Activated CD8-positive, alpha-beta T cell treated with anti-CD3 and anti-CD28 coated beads, Interleukin-2, amount 10 ng/mL, durations not matched to agents 7 days and 5 days (primary cell): ENCODE measurements at regions not wholly inside any gene's neighbourhood (a gene's known extent, or its start where the extent isn't known, plus 50 kb on each side); places are given as distances from the start of the nearest gene placed in this dataset.

Source experiments
- ATAC-seq: fragments of 150-1000 bp; cut with Tn5 transposase; one replicate; pipeline ENCODE4 v1.10.0; 2021; ENCODE audit warnings: moderate library complexity
- CTCF ChIA-PET: fragments of 350-600 bp; sonication (Branson Sonifier 250); formaldehyde crosslinking; loops from one replicate; lab custom pipeline; 2021; ENCODE audit warnings: antibody characterized with exemption; lab: Charles Lee
- POLR2A ChIA-PET: fragments of 350-600 bp; sonication (Branson Sonifier 250); formaldehyde crosslinking; loops from one replicate; lab custom pipeline; 2021; ENCODE audit warnings: antibody characterized with exemption; lab: Charles Lee
- DNase-seq: peaks from one replicate; pipeline ENCODE4 v3.0.0-alpha.2; 2020
- H3K27ac Mint-ChIP-seq: one replicate; pipeline ENCODE4 v1.8.0; 2021; ENCODE audit warnings: mild to moderate bottlenecking, mixed read lengths
- H3K27me3 Mint-ChIP-seq: one replicate; pipeline ENCODE4 v1.8.0; 2021; ENCODE audit warnings: low read depth, mixed read lengths
- H3K36me3 Mint-ChIP-seq: one replicate; pipeline ENCODE4 v1.8.0; 2021; ENCODE audit warnings: low read depth, mixed read lengths
- H3K4me1 Mint-ChIP-seq: one replicate; pipeline ENCODE4 v1.8.0; 2021; ENCODE audit warnings: low read depth, mixed read lengths
- H3K4me3 Mint-ChIP-seq: one replicate; pipeline ENCODE4 v1.8.0; 2021; ENCODE audit warnings: mild to moderate bottlenecking, mixed read lengths
- H3K9me3 Mint-ChIP-seq: one replicate; pipeline ENCODE4 v1.8.0; 2022; ENCODE audit warnings: mixed read lengths; ENCODE audit not compliant: insufficient read depth

DNA sequence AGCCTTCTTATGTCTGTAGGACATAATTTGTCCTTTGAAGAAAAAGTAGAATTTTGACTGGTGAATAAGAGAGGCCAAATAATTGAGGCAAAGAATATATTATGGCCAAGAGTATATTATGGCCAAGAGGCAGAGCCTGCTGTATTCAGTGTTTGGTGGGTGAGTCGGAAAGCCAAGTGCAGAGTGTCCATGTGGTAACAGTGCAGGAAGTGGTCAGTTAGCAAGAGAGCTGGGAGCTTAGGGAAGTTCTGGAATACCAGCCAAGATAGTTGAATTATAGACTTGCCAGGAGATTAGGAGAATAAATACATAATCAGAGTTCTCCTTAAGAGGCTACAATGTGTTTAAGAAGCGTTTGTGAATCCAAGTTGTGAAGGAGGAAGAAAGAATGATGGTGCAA is 131.5 kb upstream of the LMO4 start:
- ChIA-PET CTCF (no interaction called here), POLR2A (no interaction called here)
- Mint-ChIP-seq H3K4me3 (no peak overlapping the region), H3K27me3 (peaks cover 22% of the 10 kb centered on the region), H3K9me3 (peaks cover 10% of the 10 kb centered on the region), H3K4me1 (no peaks in the 10 kb centered on the region), H3K36me3 (no peaks in the 10 kb centered on the region), H3K27ac (no peak overlapping the region)
- DNase-seq (no peak), ATAC-seq (no peak)

GRCh38 chr1:87197641-87198040 is 131.0 kb upstream of the LMO4 start:
- CTCF ChIA-PET = no interaction called here
- POLR2A ChIA-PET = no interaction called here
- H3K36me3 Mint-ChIP-seq = no peaks in the 10 kb centered on the region
- H3K27ac Mint-ChIP-seq = no peak overlapping the region
- peaks cover 3% of the 10 kb centered on the region for H3K4me1 Mint-ChIP-seq
- H3K9me3 Mint-ChIP-seq = peaks cover 10% of the 10 kb centered on the region
- ATAC-seq (no peak), DNase-seq (no peak)
- peaks cover 25% of the 10 kb centered on the region for H3K27me3 Mint-ChIP-seq
- H3K4me3 Mint-ChIP-seq = no peak overlapping the region

- no peaks in the 10 kb centered on the region for H3K9me3 Mint-ChIP-seq
- peaks cover 7% of the 10 kb centered on the region for H3K4me1 Mint-ChIP-seq
- DNase-seq (no peak), ATAC-seq (no peak)
- H3K4me3 Mint-ChIP-seq = no peak overlapping the region
- H3K36me3 Mint-ChIP-seq = no peaks in the 10 kb centered on the region
- H3K27me3 Mint-ChIP-seq = peaks cover 39% of the 10 kb centered on the region
- ChIA-PET CTCF (no interaction called here), POLR2A (no interaction called here)
- no peak overlapping the region for H3K27ac Mint-ChIP-seq
Measured at GRCh38 chr1:87200875-87201638, 127.6 kb upstream of the LMO4 start.

GRCh38 chr1:87201768-87202167 is 126.9 kb upstream of the LMO4 start:
- POLR2A ChIA-PET = no interaction called here
- Mint-ChIP-seq H3K27ac (no peak overlapping the region), H3K9me3 (no peaks in the 10 kb centered on the region), H3K36me3 (no peaks in the 10 kb centered on the region), H3K4me3 (no peak overlapping the region), H3K27me3 (peaks cover 42% of the 10 kb centered on the region), H3K4me1 (peaks cover 7% of the 10 kb centered on the region)
- CTCF ChIA-PET = no interaction called here
- DNase-seq (no peak), ATAC-seq (no peak)

- Mint-ChIP-seq H3K4me3 (peak overlapping the region; percentile 1), H3K27ac (no peak overlapping the region), H3K9me3 (no peaks in the 10 kb centered on the region), H3K4me1 (peaks cover 7% of the 10 kb centered on the region), H3K27me3 (peaks cover 48% of the 10 kb centered on the region), H3K36me3 (no peaks in the 10 kb centered on the region)
- DNase-seq (no peak), ATAC-seq (no peak)
- CTCF ChIA-PET = no interaction called here
- POLR2A ChIA-PET = no interaction called here
Measured at GRCh38 chr1:87202451-87202850, 126.2 kb upstream of the LMO4 start.

GRCh38 chr1:87202922-87203655 is 125.6 kb upstream of the LMO4 start:
- DNase-seq (no peak), ATAC-seq (no peak)
- Mint-ChIP-seq H3K4me1 (peaks cover 7% of the 10 kb centered on the region), H3K9me3 (no peaks in the 10 kb centered on the region), H3K36me3 (no peaks in the 10 kb centered on the region), H3K27ac (no peak overlapping the region), H3K27me3 (peaks cover 48% of the 10 kb centered on the region), H3K4me3 (peak overlapping the region; percentile 1)
- ChIA-PET POLR2A (no interaction called here), CTCF (no interaction called here)

DNA sequence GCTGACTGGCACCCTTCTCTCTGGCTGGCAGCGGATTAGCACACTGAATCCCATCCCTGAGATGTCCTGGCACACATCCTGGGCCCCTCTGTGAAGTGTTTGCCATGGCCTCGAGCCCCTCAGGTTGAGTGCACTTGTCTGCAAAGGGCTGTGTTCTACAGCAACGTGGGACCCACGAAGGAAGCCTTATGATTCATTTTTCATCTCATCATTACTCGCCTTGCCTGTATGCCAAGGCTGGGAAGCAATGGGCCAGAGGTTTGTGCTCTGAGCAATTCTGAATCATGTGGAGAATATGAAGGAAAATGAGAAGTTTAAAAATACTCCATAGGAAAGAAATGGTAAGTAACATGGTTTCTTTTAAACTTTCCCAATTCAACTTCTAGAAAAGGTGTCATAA is 124.8 kb upstream of the LMO4 start:
- Mint-ChIP-seq H3K27me3 (peaks cover 48% of the 10 kb centered on the region), H3K4me3 (no peak overlapping the region), H3K27ac (no peak overlapping the region), H3K36me3 (no peaks in the 10 kb centered on the region), H3K4me1 (peaks cover 7% of the 10 kb centered on the region), H3K9me3 (no peaks in the 10 kb centered on the region)
- ATAC-seq (no peak), DNase-seq (no peak)
- ChIA-PET POLR2A (no interaction called here), CTCF (no interaction called here)

DNA sequence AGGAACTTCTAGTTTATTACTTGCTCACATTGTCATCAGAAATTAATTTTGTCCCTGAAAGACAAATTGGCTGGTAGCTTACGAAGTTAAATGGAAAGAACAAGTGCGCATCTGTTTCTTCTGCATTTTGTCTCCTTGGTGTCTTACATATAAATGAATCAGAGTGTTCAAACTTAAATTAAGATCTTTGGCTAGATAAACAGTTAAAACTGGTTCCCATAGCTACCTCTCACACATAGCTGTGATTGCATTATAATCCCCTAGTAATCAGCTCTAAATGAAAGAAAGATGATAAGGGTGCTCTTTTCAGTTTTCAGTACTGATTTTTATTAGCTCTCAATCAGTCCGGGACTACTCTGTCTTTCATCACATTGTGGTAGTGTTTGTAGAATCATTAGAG is 124.2 kb upstream of the LMO4 start:
- Mint-ChIP-seq H3K27ac (no peak overlapping the region), H3K4me1 (peaks cover 7% of the 10 kb centered on the region), H3K27me3 (peaks cover 48% of the 10 kb centered on the region), H3K4me3 (no peak overlapping the region), H3K9me3 (no peaks in the 10 kb centered on the region), H3K36me3 (no peaks in the 10 kb centered on the region)
- ChIA-PET POLR2A (no interaction called here), CTCF (interaction anchor here (1.2 kb wide), 1 partner anchor 88 kb away, joined by 3 read pairs; no protein-coding TSS in a partner anchor)
- DNase-seq (no peak), ATAC-seq (no peak)

- H3K27ac Mint-ChIP-seq = no peak overlapping the region
- ATAC-seq = no peak
- peaks cover 48% of the 10 kb centered on the region for H3K27me3 Mint-ChIP-seq
- H3K9me3 Mint-ChIP-seq = no peaks in the 10 kb centered on the region
- ChIA-PET POLR2A (no interaction called here), CTCF (interaction anchor here (1.2 kb wide), 1 partner anchor 88 kb away, joined by 3 read pairs; no protein-coding TSS in a partner anchor)
- H3K4me3 Mint-ChIP-seq = no peak overlapping the region
- no peak for DNase-seq
- peaks cover 7% of the 10 kb centered on the region for H3K4me1 Mint-ChIP-seq
- no peaks in the 10 kb centered on the region for H3K36me3 Mint-ChIP-seq
Measured at GRCh38 chr1:87204921-87205320, 123.8 kb upstream of the LMO4 start.

DNA sequence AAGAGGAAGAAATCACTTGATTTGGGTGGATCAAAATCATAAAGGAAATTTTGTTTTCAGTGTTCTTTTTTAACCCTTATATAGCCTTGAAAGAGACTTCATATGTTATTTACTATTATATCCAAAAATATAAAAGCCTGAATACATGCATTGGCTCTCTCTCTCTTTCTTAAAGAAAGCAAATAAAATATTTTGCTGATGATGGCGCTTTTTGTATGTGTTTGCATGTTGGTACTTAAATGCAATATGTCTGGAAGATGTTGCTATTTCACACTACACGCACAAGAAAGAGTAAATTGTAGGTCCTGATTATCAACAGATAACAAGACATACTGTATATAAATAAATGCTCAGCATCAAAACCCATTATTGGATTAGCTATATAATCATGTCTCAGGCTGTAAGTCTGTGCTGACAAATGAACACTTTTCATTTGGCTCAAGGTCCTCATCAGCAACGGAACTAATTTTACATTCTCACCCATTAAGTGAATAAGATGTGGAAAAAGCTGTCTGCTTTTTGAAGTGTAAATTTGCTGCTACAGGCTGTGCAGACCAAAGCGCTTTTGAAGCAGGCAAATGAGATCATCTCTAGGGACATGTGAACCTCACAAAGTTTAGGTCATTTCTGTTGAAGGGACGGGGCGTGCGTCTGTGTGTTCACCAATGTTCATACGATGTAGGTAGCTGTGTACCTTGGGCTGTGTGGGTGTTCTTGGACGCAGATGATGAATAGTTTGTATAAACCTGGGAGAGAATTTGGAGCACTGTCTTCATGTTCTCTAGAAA is 122.4 kb upstream of the LMO4 start:
- CTCF ChIA-PET = no interaction called here
- H3K4me1 Mint-ChIP-seq = peaks cover 7% of the 10 kb centered on the region
- no peak overlapping the region for H3K27ac Mint-ChIP-seq
- POLR2A ChIA-PET = no interaction called here
- H3K9me3 Mint-ChIP-seq = no peaks in the 10 kb centered on the region
- H3K4me3 Mint-ChIP-seq = no peak overlapping the region
- H3K36me3 Mint-ChIP-seq = no peaks in the 10 kb centered on the region
- H3K27me3 Mint-ChIP-seq = peaks cover 39% of the 10 kb centered on the region
- ATAC-seq (no peak), DNase-seq (no peak)

DNA sequence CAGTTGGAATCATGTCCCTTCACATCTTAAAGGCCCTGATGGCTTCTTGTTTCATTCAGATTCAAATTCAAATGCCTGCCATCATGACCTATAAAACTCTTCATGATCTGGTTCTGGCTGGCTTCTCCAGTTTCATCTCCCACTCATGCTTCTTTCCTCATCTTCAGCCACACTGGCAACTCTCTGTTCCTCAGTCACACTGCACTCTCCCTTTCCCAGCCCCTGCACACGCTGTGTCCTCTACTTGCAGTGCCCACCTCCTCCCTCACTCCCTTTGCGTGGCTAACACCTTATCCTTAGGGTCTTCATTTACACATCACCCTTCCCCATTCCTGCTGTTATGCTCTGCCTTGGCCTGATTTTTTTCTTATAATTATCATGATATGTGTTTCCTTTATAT is 120.6 kb upstream of the LMO4 start:
- ATAC-seq = no peak
- no peak for DNase-seq
- H3K9me3 Mint-ChIP-seq = no peaks in the 10 kb centered on the region
- H3K27ac Mint-ChIP-seq = no peak overlapping the region
- CTCF ChIA-PET = no interaction called here
- H3K27me3 Mint-ChIP-seq = peaks cover 30% of the 10 kb centered on the region
- no peaks in the 10 kb centered on the region for H3K36me3 Mint-ChIP-seq
- H3K4me1 Mint-ChIP-seq = no peaks in the 10 kb centered on the region
- POLR2A ChIA-PET = no interaction called here
- no peak overlapping the region for H3K4me3 Mint-ChIP-seq

- ATAC-seq = no peak
- Mint-ChIP-seq H3K9me3 (no peaks in the 10 kb centered on the region), H3K27me3 (peaks cover 23% of the 10 kb centered on the region), H3K27ac (no peak overlapping the region), H3K4me1 (no peaks in the 10 kb centered on the region), H3K4me3 (no peak overlapping the region), H3K36me3 (no peaks in the 10 kb centered on the region)
- no peak for DNase-seq
- ChIA-PET CTCF (no interaction called here), POLR2A (no interaction called here)
Measured at GRCh38 chr1:87208931-87209330, 119.7 kb upstream of the LMO4 start.
